HCT116 (cell line): ENCODE measurements at regions not wholly inside any gene's neighbourhood (a gene's known extent, or its start where the extent isn't known, plus 50 kb on each side); places are given as distances from the start of the nearest gene placed in this dataset.

Experiments
- CTCF ChIP-seq, 3 experiments: fragments of 200-600 bp in 1 of 3; sonication (generic) in 1 of 3; IDR thresholded peaks in 2 of 3; conservative IDR thresholded peaks in 1 of 3; 2 replicates each; pipeline ENCODE4 v1.5.1; 2012 to 2017; ENCODE audit warnings: low read depth in 2 of 3, low read length in 2 of 3, antibody characterized with exemption in 1 of 3, borderline replicate concordance in 1 of 3, control low read depth in 1 of 3, mild to moderate bottlenecking in 1 of 3, mixed read lengths in 1 of 3, mixed run types in 1 of 3, moderate library complexity in 1 of 3; ENCODE audit not compliant: insufficient read depth in 1 of 3
- ELF1 ChIP-seq: IDR thresholded peaks from 2 replicates; pipeline ENCODE4 v1.6.1; 2012; ENCODE audit warnings: low read depth, borderline replicate concordance
- POLR2A ChIP-seq: IDR thresholded peaks from 2 replicates; pipeline ENCODE4 v1.7.0; 2011; ENCODE audit warnings: borderline replicate concordance; ENCODE audit not compliant: insufficient read depth, insufficient read length; ENCODE audit errors: extremely low read depth
- POLR2AphosphoS5 ChIP-seq: IDR thresholded peaks from 2 replicates; pipeline ENCODE4 v1.6.1; 2011; ENCODE audit warnings: mild to moderate bottlenecking, low read depth, low read length, moderate library complexity

- TF ChIP-seq POLR2AphosphoS5 (no peak), POLR2A (no peak), CTCF (IDR thresholded peaks at IDR 0.05 in 2 of 3, conservative IDR thresholded peaks at IDR 0.05 in 1 of 3; ENCODE audit: borderline replicate concordance in 1 of 3, insufficient read depth in 1 of 3, low read depth in 2 of 3, low read length in 2 of 3) (no peak), ELF1 (no peak)
Measured at GRCh38 chr7:51802718-51803117, 486.1 kb upstream of the COBL start.
